Gastroesophageal sphincter (tissue), 3 donors: ENCODE measurements at regions not wholly inside any gene's neighbourhood (a gene's known extent, or its start where the extent isn't known, plus 50 kb on each side); places are given as distances from the start of the nearest gene placed in this dataset.

Experiments
- CTCF ChIP-seq, 4 experiments: fragments of 200-600 bp in 2 of 4; fragments of 450-650 bp in 2 of 4; sonication (generic) in 1 of 4; IDR thresholded peaks; one replicate each; pipeline ENCODE4 v1.5.1; 2017 to 2019; ENCODE audit warnings: antibody characterized with exemption in 4 of 4, mild to moderate bottlenecking in 2 of 4, moderate library complexity in 2 of 4
- EP300 ChIP-seq: sonication (generic); formaldehyde crosslinking; IDR thresholded peaks from one replicate; pipeline ENCODE4 v1.6.1; 2017; ENCODE audit warnings: antibody characterized with exemption, mild to moderate bottlenecking
- POLR2A ChIP-seq, 2 donors: fragments of 450-650 bp; IDR thresholded peaks; one replicate each; pipeline ENCODE4 v1.6.1; 2017; ENCODE audit warnings: antibody characterized with exemption in 2 of 2, mild to moderate bottlenecking in 2 of 2, moderate library complexity in 1 of 2
- POLR2AphosphoS5 ChIP-seq: sonication (generic); formaldehyde crosslinking; IDR thresholded peaks from one replicate; pipeline ENCODE4 v1.6.1; 2017; ENCODE audit warnings: antibody characterized with exemption

GRCh38 chr4:34373456-34373855, 1870.9 kb downstream of the ARAP2 start:
- TF ChIP-seq EP300, result no peak
- no peak for TF ChIP-seq CTCF (IDR thresholded peaks at IDR 0.05)
- no peak for TF ChIP-seq POLR2A (IDR thresholded peaks at IDR 0.05)
- no peak for TF ChIP-seq POLR2AphosphoS5
